B cell (primary cell): ENCODE measurements at regions not wholly inside any gene's neighbourhood (a gene's known extent, or its start where the extent isn't known, plus 50 kb on each side); places are given as distances from the start of the nearest gene placed in this dataset.

Source experiments
- ATAC-seq: fragments of 200-7000 bp; cut with Tn5 transposase; one replicate; pipeline ENCODE4 v1.10.0; 2021; ENCODE audit warnings: low read depth, mild to moderate bottlenecking, moderate number of reproducible peaks, moderate library complexity
- CTCF ChIA-PET: fragments of 350-600 bp; sonication (Branson Sonifier 250); formaldehyde crosslinking; loops from one replicate; lab custom pipeline; 2021; ENCODE audit warnings: antibody characterized with exemption, inconsistent platforms; lab: Charles Lee
- POLR2A ChIA-PET: fragments of 350-600 bp; sonication (Branson Sonifier 250); formaldehyde crosslinking; loops from one replicate; lab custom pipeline; 2021; ENCODE audit warnings: antibody characterized with exemption; lab: Charles Lee
- DNase-seq: peaks from one replicate; pipeline ENCODE4 v3.0.0; 2013
- H2AFZ ChIP-seq: 2 replicates; pipeline ENCODE4 v1.6.1; 2012; ENCODE audit warnings: mild to moderate bottlenecking, low read depth, low read length; ENCODE audit not compliant: insufficient read depth, poor library complexity, severe bottlenecking
- H3K27ac ChIP-seq, 2 donors: 1 replicate in 1 of 2; 2 replicates in 1 of 2; pipeline ENCODE4 v1.5.1; 2012 to 2013; ENCODE audit warnings: low read length in 2 of 2, mild to moderate bottlenecking in 2 of 2, moderate library complexity in 1 of 2
- H3K27me3 ChIP-seq, 4 experiments: fragments of 200-600 bp in 1 of 4; sonication (generic) in 1 of 4; replicated peaks in 1 of 4; 1 replicate in 2 of 4; 2 replicates in 2 of 4; pipeline versions ENCODE4 v1.6.1 to v1.7.0; 2013 to 2016; ENCODE audit warnings: low read length in 3 of 4, mild to moderate bottlenecking in 2 of 4, mixed read lengths in 1 of 4, moderate library complexity in 1 of 4; ENCODE audit not compliant: insufficient read depth in 4 of 4, control insufficient read depth in 3 of 4; ENCODE audit errors: control extremely low read depth in 1 of 4
- H3K36me3 ChIP-seq, 2 experiments: replicated peaks in 1 of 2; 1 replicate in 1 of 2; 2 replicates in 1 of 2; pipeline versions ENCODE4 v1.6.1 to v1.7.1; 2013; ENCODE audit warnings: low read length in 1 of 2; ENCODE audit not compliant: insufficient read depth in 2 of 2, control insufficient read depth in 1 of 2; ENCODE audit errors: control extremely low read depth in 1 of 2, extremely low read depth in 1 of 2
- H3K4me1 ChIP-seq, 2 donors: fragments of 200-600 bp in 1 of 2; sonication (generic) in 1 of 2; 1 replicate in 1 of 2; 2 replicates in 1 of 2; pipeline versions ENCODE4 v1.5.1 to v1.6.1; 2013 to 2017; ENCODE audit warnings: low read length in 2 of 2; ENCODE audit not compliant: control insufficient read depth in 2 of 2, insufficient read depth in 2 of 2
- H3K4me2 ChIP-seq: replicated peaks from 2 replicates; pipeline ENCODE3; 2012; ENCODE audit warnings: mild to moderate bottlenecking, low read depth, low read length; ENCODE audit not compliant: poor library complexity, severe bottlenecking
- H3K4me3 ChIP-seq, 5 experiments: fragments of 200-600 bp in 1 of 5; sonication (generic) in 1 of 5; 1 replicate in 3 of 5; 2 replicates in 2 of 5; pipeline versions ENCODE4 v1.5.1 to v1.7.0; 2011 to 2016; ENCODE audit warnings: low read length in 4 of 5, mild to moderate bottlenecking in 4 of 5, low read depth in 2 of 5, control low read depth in 1 of 5, moderate library complexity in 1 of 5; ENCODE audit not compliant: insufficient read depth in 1 of 5; ENCODE audit errors: control extremely low read depth in 1 of 5, extremely low read depth in 1 of 5
- H3K79me2 ChIP-seq: fragments of 200-600 bp; sonication (generic); one replicate; pipeline ENCODE4 v1.6.0; 2016; ENCODE audit warnings: low read length; ENCODE audit not compliant: control insufficient read depth, insufficient read depth
- H3K9ac ChIP-seq: fragments of 200-600 bp; sonication (generic); 2 replicates; pipeline ENCODE4 v1.6.1; 2017; ENCODE audit warnings: mild to moderate bottlenecking, low read length, moderate library complexity
- H3K9me3 ChIP-seq, 3 donors: one replicate each; pipeline versions ENCODE4 v1.6.1 to v1.7.1; 2013; ENCODE audit warnings: low read length in 2 of 3; ENCODE audit not compliant: control insufficient read depth in 2 of 3, insufficient read depth in 1 of 3; ENCODE audit errors: control extremely low read depth in 1 of 3
- H4K20me1 ChIP-seq: 2 replicates; pipeline ENCODE4 v1.6.0; 2012; ENCODE audit warnings: mild to moderate bottlenecking, low read length; ENCODE audit not compliant: insufficient read depth, control insufficient read depth, poor library complexity, severe bottlenecking
- H3K27ac Mint-ChIP-seq: one replicate; pipeline ENCODE4 v1.8.0; 2021; ENCODE audit warnings: mixed read lengths
- H3K27me3 Mint-ChIP-seq: one replicate; pipeline ENCODE4 v1.8.0; 2021; ENCODE audit warnings: mixed read lengths
- H3K4me1 Mint-ChIP-seq: one replicate; pipeline ENCODE4 v1.8.0; 2021; ENCODE audit warnings: mixed read lengths
- H3K4me3 Mint-ChIP-seq: one replicate; pipeline ENCODE4 v1.8.0; 2021; ENCODE audit warnings: mixed read lengths
- H3K9me3 Mint-ChIP-seq: one replicate; pipeline ENCODE4 v1.8.0; 2022; ENCODE audit warnings: mixed read lengths; ENCODE audit not compliant: insufficient read depth
- EZH2 ChIP-seq: IDR thresholded peaks from 2 replicates; pipeline ENCODE4 v1.6.1; 2012; ENCODE audit warnings: borderline replicate concordance, low read depth, mild to moderate bottlenecking, moderate library complexity, low read length; ENCODE audit not compliant: insufficient read depth, poor library complexity, severe bottlenecking
- WGBS: methylation state at CpG from one replicate; pipeline ENCODE4 v1.1.5; 2013; ENCODE audit warnings: missing lambda C conversion rate; ENCODE audit not compliant: insufficient coverage; 5-methylcytosine and 5-hydroxymethylcytosine counted together
- intact Hi-C: fragments of 100-400 bp; cut with micrococcal nuclease; formaldehyde crosslinking; loops from one replicate; pipeline ENCODE4 v1.10.0; 2022
- TF ChIP-seq, protein P1 (sequence below): fragments of 200-600 bp; IDR thresholded peaks from one replicate; pipeline ENCODE4 v1.8.0; 2022; ENCODE audit warnings: antibody characterized with exemption, mild to moderate bottlenecking

DNA sequence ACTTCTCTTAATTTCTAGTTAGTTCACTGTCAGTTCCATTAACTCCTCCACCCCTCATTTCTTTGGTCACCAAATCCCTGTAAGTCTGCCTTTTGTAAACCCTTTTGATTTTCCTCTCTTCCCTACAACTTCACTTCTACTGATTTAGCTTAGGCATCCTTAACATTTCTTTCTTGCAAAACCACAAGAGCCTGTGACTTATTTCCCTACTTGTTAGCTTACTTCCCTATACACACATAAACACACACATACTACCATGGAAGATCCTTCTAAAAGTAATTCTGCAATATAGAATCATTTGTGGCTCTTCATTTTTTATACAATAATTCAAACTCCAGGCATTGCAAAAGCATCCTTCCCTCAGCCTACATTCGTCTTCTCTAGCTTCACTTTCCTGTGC lies 494.3 kb upstream of the USP15 start:
- WGBS, result 54% methylated on average over 1 of the region's 1 CpG
- H3K27me3 Mint-ChIP-seq, result no peaks in the 10 kb centered on the region

GRCh38 chr12:61780435-61780834 lies 479.8 kb upstream of the USP15 start:
- H3K9me3 Mint-ChIP-seq, result peaks cover 3% of the 10 kb centered on the region
- ChIA-PET POLR2A (no interaction called here), CTCF (no interaction called here)
- H3K4me1 Mint-ChIP-seq, result no peaks in the 10 kb centered on the region
- Histone ChIP-seq H3K27ac (no peak overlapping the region), H3K27me3 (no peaks in the 10 kb centered on the region), H3K79me2 (no peaks in the 10 kb centered on the region), H3K9me3 (no peaks in the 10 kb centered on the region), H3K4me2 (no peak overlapping the region), H3K36me3 (no peaks in the 10 kb centered on the region), H3K9ac (no peak overlapping the region), H4K20me1 (no peaks in the 10 kb centered on the region), H2AFZ (no peak overlapping the region), H3K4me3 (no peak overlapping the region), H3K4me1 (no peaks in the 10 kb centered on the region)
- no peak overlapping the region for H3K4me3 Mint-ChIP-seq
- DNase-seq (no peak), ATAC-seq (no peak)
- WGBS, result 89% methylated on average over 1 of the region's 1 CpG
- intact Hi-C loops, result no loop called here
- TF ChIP-seq, protein P1, sequence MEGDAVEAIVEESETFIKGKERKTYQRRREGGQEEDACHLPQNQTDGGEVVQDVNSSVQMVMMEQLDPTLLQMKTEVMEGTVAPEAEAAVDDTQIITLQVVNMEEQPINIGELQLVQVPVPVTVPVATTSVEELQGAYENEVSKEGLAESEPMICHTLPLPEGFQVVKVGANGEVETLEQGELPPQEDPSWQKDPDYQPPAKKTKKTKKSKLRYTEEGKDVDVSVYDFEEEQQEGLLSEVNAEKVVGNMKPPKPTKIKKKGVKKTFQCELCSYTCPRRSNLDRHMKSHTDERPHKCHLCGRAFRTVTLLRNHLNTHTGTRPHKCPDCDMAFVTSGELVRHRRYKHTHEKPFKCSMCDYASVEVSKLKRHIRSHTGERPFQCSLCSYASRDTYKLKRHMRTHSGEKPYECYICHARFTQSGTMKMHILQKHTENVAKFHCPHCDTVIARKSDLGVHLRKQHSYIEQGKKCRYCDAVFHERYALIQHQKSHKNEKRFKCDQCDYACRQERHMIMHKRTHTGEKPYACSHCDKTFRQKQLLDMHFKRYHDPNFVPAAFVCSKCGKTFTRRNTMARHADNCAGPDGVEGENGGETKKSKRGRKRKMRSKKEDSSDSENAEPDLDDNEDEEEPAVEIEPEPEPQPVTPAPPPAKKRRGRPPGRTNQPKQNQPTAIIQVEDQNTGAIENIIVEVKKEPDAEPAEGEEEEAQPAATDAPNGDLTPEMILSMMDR, result no peak
- no peak for TF ChIP-seq EZH2
- H3K27ac Mint-ChIP-seq, result no peak overlapping the region
- H3K27me3 Mint-ChIP-seq, result no peaks in the 10 kb centered on the region

More for the DNA sequence above, 494.3 kb upstream of the USP15 start:
- H3K4me3 Mint-ChIP-seq, result no peak overlapping the region
- Histone ChIP-seq H3K36me3 (no peaks in the 10 kb centered on the region), H2AFZ (no peak overlapping the region), H3K4me2 (no peak overlapping the region), H3K27me3 (no peaks in the 10 kb centered on the region), H3K27ac (no peak overlapping the region), H3K4me1 (no peaks in the 10 kb centered on the region), H3K79me2 (no peaks in the 10 kb centered on the region), H3K4me3 (no peak overlapping the region), H3K9me3 (no peaks in the 10 kb centered on the region), H4K20me1 (no peaks in the 10 kb centered on the region), H3K9ac (no peak overlapping the region)
- DNase-seq (no peak), ATAC-seq (no peak)
- intact Hi-C loops, result no loop called here
- CTCF ChIA-PET, result no interaction called here
- H3K9me3 Mint-ChIP-seq, result peaks cover 3% of the 10 kb centered on the region
- POLR2A ChIA-PET, result no interaction called here
- no peak overlapping the region for H3K27ac Mint-ChIP-seq
- TF ChIP-seq EZH2, result no peak
- TF ChIP-seq, protein P1, result no peak
- H3K4me1 Mint-ChIP-seq, result no peaks in the 10 kb centered on the region
